ENCODE measurements at regions not wholly inside any gene's neighbourhood (a gene's known extent, or its start where the extent isn't known, plus 50 kb on each side); places are given as distances from the start of the nearest gene placed in this dataset.

GRCh38 chr12:85352016-85352415, 72.0 kb downstream of the ALX1 start:
- DNase-seq, result no peak

GRCh38 chr12:85356596-85357385, 76.8 kb downstream of the ALX1 start:
- DNase-seq, result no peak

- no peak for DNase-seq
Observed at GRCh38 chr12:85357609-85358008, 77.6 kb downstream of the ALX1 start.

- DNase-seq, result no peak
Observed at GRCh38 chr12:85358715-85359114, 78.7 kb downstream of the ALX1 start.

- DNase-seq, result no peak
Observed at GRCh38 chr12:85363382-85364190, 83.6 kb downstream of the ALX1 start.

GRCh38 chr12:85367936-85368335, 87.9 kb downstream of the ALX1 start:
- no peak for DNase-seq

GRCh38 chr12:85369365-85370154, 89.5 kb downstream of the ALX1 start:
- no peak for DNase-seq

GRCh38 chr12:85373045-85373444, 93.0 kb downstream of the ALX1 start:
- DNase-seq, result no peak

- no peak for DNase-seq
Observed at GRCh38 chr12:85374981-85375380, 95.0 kb downstream of the ALX1 start.

GRCh38 chr12:85385406-85385805, 105.4 kb downstream of the ALX1 start:
- no peak for DNase-seq

GRCh38 chr12:85390266-85390665, 110.2 kb downstream of the ALX1 start:
- no peak for DNase-seq

- DNase-seq, result no peak
Observed at GRCh38 chr12:85392508-85392907, 112.5 kb downstream of the ALX1 start.

- no peak for DNase-seq
Observed at GRCh38 chr12:85393606-85394005, 113.6 kb downstream of the ALX1 start.

GRCh38 chr12:85394065-85394464, 114.0 kb downstream of the ALX1 start:
- DNase-seq, result no peak

GRCh38 chr12:85394809-85395208, 114.8 kb downstream of the ALX1 start:
- no peak for DNase-seq

GRCh38 chr12:85405262-85405661, 125.2 kb downstream of the ALX1 start:
- DNase-seq, result no peak

- no peak for DNase-seq
Observed at GRCh38 chr12:85405781-85406522, 125.9 kb downstream of the ALX1 start.

- DNase-seq, result no peak
Observed at GRCh38 chr12:85413266-85413665, 133.2 kb downstream of the ALX1 start.

GRCh38 chr12:85422762-85423161, 142.7 kb downstream of the ALX1 start:
- no peak for DNase-seq

- DNase-seq, result no peak
Observed at GRCh38 chr12:85423947-85424346, 143.9 kb downstream of the ALX1 start.

GRCh38 chr12:85424581-85425348, 144.7 kb downstream of the ALX1 start:
- DNase-seq, result no peak

GRCh38 chr12:85425349-85425612, 145.3 kb downstream of the ALX1 start:
- no peak for DNase-seq
